CD4-positive, alpha-beta T cell (primary cell): ENCODE measurements at regions not wholly inside any gene's neighbourhood (a gene's known extent, or its start where the extent isn't known, plus 50 kb on each side); places are given as distances from the start of the nearest gene placed in this dataset.

Experiments used
- ATAC-seq: fragments of 200-7000 bp; cut with Tn5 transposase; one replicate; pipeline ENCODE4 v1.10.0; 2022; ENCODE audit warnings: mild to moderate bottlenecking; ENCODE audit not compliant: poor library complexity
- CTCF ChIA-PET: fragments of 350-600 bp; sonication (Branson Sonifier 250); formaldehyde crosslinking; loops from one replicate; lab custom pipeline; 2021; ENCODE audit warnings: antibody characterized with exemption, inconsistent platforms; lab: Charles Lee
- POLR2A ChIA-PET: fragments of 350-600 bp; sonication (Branson Sonifier 250); formaldehyde crosslinking; loops from one replicate; lab custom pipeline; 2021; ENCODE audit warnings: antibody characterized with exemption, inconsistent platforms; lab: Charles Lee
- DNase-seq, 14 experiments: peaks; one replicate each; pipeline ENCODE4 v3.0.0-alpha.2; 2013 to 2020; ENCODE audit warnings: mixed read lengths in 2 of 14
- H3K27ac ChIP-seq, 2 donors: one replicate each; pipeline versions ENCODE4 v1.5.1 to v1.7.0; 2013; ENCODE audit warnings: low read length in 2 of 2, low read depth in 1 of 2, mild to moderate bottlenecking in 1 of 2
- H3K27me3 ChIP-seq, 2 experiments: 1 replicate in 1 of 2; 2 replicates in 1 of 2; pipeline versions ENCODE4 v1.6.1 to v1.7.0; 2013; ENCODE audit warnings: low read length in 2 of 2, control low read depth in 1 of 2, mild to moderate bottlenecking in 1 of 2, moderate library complexity in 1 of 2; ENCODE audit not compliant: insufficient read depth in 2 of 2, control insufficient read depth in 1 of 2
- H3K36me3 ChIP-seq: one replicate; pipeline ENCODE4 v1.6.1; 2013; ENCODE audit warnings: low read length, control low read depth; ENCODE audit not compliant: insufficient read depth
- H3K4me1 ChIP-seq: one replicate; pipeline ENCODE4 v1.6.1; 2013; ENCODE audit warnings: low read length, control low read depth; ENCODE audit not compliant: insufficient read depth
- H3K4me3 ChIP-seq: one replicate; pipeline ENCODE4 v1.5.1; 2013; ENCODE audit warnings: mild to moderate bottlenecking, low read length, moderate library complexity
- H3K9me3 ChIP-seq, 2 experiments: 1 replicate in 1 of 2; 2 replicates in 1 of 2; pipeline versions ENCODE4 v1.6.1 to v1.7.0; 2013; ENCODE audit warnings: low read length in 2 of 2, mild to moderate bottlenecking in 2 of 2, control low read depth in 1 of 2, moderate library complexity in 1 of 2; ENCODE audit not compliant: control insufficient read depth in 1 of 2, insufficient read depth in 1 of 2
- H3K27ac Mint-ChIP-seq: one replicate; pipeline ENCODE4 v1.8.0; 2020; ENCODE audit warnings: mixed read lengths
- H3K27me3 Mint-ChIP-seq: one replicate; pipeline ENCODE4 v1.8.0; 2021; ENCODE audit warnings: mixed read lengths
- H3K36me3 Mint-ChIP-seq: one replicate; pipeline ENCODE4 v1.8.0; 2021; ENCODE audit warnings: low read depth, mixed read lengths
- H3K4me1 Mint-ChIP-seq: one replicate; pipeline ENCODE4 v1.8.0; 2021; ENCODE audit warnings: low read depth, mixed read lengths
- H3K4me3 Mint-ChIP-seq: one replicate; pipeline ENCODE4 v1.8.0; 2020; ENCODE audit warnings: mild to moderate bottlenecking, mixed read lengths
- H3K9me3 Mint-ChIP-seq: one replicate; pipeline ENCODE4 v1.8.0; 2020; ENCODE audit warnings: mixed read lengths
- CTCF ChIP-seq: fragments of 200-600 bp; IDR thresholded peaks from one replicate; pipeline ENCODE4 v1.8.0; 2022; ENCODE audit warnings: antibody characterized with exemption, mild to moderate bottlenecking
- intact Hi-C, 2 experiments: fragments of 100-400 bp; cut with DNase I in 1 of 2; cut with micrococcal nuclease in 1 of 2; formaldehyde crosslinking; loops; one replicate each; pipeline versions ENCODE4 v1.15.1 to v1.9.0; 2023 to 2025; cut with DNase I, micrococcal nuclease

GRCh38 chr13:50089633-50090032 is 74.4 kb downstream of the KCNRG start:
- DNase-seq: no peak
- ChIA-PET CTCF (no interaction called here), POLR2A (interaction anchor here (0.9 to 4.3 kb wide), 3 partner anchors 7 to 92 kb away, joined by 3 to 33 read pairs (median 6); partner anchors contain the start of gene TRIM13)
- H3K9me3 Mint-ChIP-seq: no peaks in the 10 kb centered on the region
- intact Hi-C loops: loop anchor here (5.0 to 10.0 kb wide), 3 partner anchors 425 to 713 kb away; no protein-coding TSS in a partner anchor
- H3K9me3 ChIP-seq: no peaks in the 10 kb centered on the region
- H3K27me3 Mint-ChIP-seq: no peaks in the 10 kb centered on the region
- no peak for ATAC-seq
- H3K4me1 ChIP-seq: no peaks in the 10 kb centered on the region
- no peak overlapping the region for H3K4me3 Mint-ChIP-seq
- H3K27me3 ChIP-seq: no peaks in the 10 kb centered on the region
- H3K36me3 Mint-ChIP-seq: no peaks in the 10 kb centered on the region
- H3K4me3 ChIP-seq: no peak overlapping the region
- no peak overlapping the region for H3K27ac Mint-ChIP-seq
- no peaks in the 10 kb centered on the region for H3K36me3 ChIP-seq
- H3K4me1 Mint-ChIP-seq: peaks cover 17% of the 10 kb centered on the region
- TF ChIP-seq CTCF: no peak
- no peak overlapping the region for H3K27ac ChIP-seq

- Histone ChIP-seq H3K27ac (no peak overlapping the region), H3K36me3 (no peaks in the 10 kb centered on the region), H3K27me3 (no peaks in the 10 kb centered on the region), H3K9me3 (no peaks in the 10 kb centered on the region), H3K4me3 (no peak overlapping the region), H3K4me1 (no peaks in the 10 kb centered on the region)
- Mint-ChIP-seq H3K27me3 (no peaks in the 10 kb centered on the region), H3K9me3 (no peaks in the 10 kb centered on the region), H3K27ac (no peak overlapping the region), H3K36me3 (no peaks in the 10 kb centered on the region), H3K4me3 (no peak overlapping the region), H3K4me1 (peaks cover 11% of the 10 kb centered on the region)
- ATAC-seq (no peak), DNase-seq (no peak)
- POLR2A ChIA-PET: interaction anchor here (0.9 to 4.3 kb wide), 4 partner anchors 8 to 93 kb away, joined by 3 to 33 read pairs (median 4); partner anchors contain the start of gene TRIM13
- TF ChIP-seq CTCF: no peak
- CTCF ChIA-PET: interaction anchor here (0.7 kb wide), 1 partner anchor 134 kb away, joined by 3 read pairs; no protein-coding TSS in a partner anchor
- intact Hi-C loops: no loop called here
Measured at GRCh38 chr13:50090211-50090610, 75.0 kb downstream of the KCNRG start.

GRCh38 chr13:50094615-50095293 is 79.5 kb downstream of the KCNRG start:
- Histone ChIP-seq H3K9me3 (peaks cover 5% of the 10 kb centered on the region in 2 experiments), H3K4me1 (peaks cover 7% of the 10 kb centered on the region), H3K27me3 (no peaks in the 10 kb centered on the region), H3K27ac (no peak overlapping the region), H3K36me3 (peaks cover 7% of the 10 kb centered on the region), H3K4me3 (no peak overlapping the region)
- Mint-ChIP-seq H3K9me3 (peaks cover 5% of the 10 kb centered on the region), H3K4me1 (peaks cover 15% of the 10 kb centered on the region), H3K27me3 (no peaks in the 10 kb centered on the region), H3K36me3 (peaks cover 22% of the 10 kb centered on the region), H3K4me3 (no peak overlapping the region), H3K27ac (no peak overlapping the region)
- TF ChIP-seq CTCF: no peak
- DNase-seq (no peak), ATAC-seq (no peak)
- ChIA-PET POLR2A (interaction anchor here (1.2 kb wide), 1 partner anchor 30 kb away, joined by 3 read pairs; no protein-coding TSS in a partner anchor), CTCF (no interaction called here)
- intact Hi-C loops: no loop called here
